NCI-H2171 treated with DMSO at 0.1 percent for 48 hours (cell line): ENCODE measurements at regions not wholly inside any gene's neighbourhood (a gene's known extent, or its start where the extent isn't known, plus 50 kb on each side); places are given as distances from the start of the nearest gene placed in this dataset.

Experiments
- DNase-seq: peaks from one replicate; lab custom pipeline; 2025; lab: John Stamatoyannopoulos, UW

GRCh38 chr17:63132459-63132911 is 166.4 kb downstream of the TANC2 start:
- DNase-seq = no peak

DNA sequence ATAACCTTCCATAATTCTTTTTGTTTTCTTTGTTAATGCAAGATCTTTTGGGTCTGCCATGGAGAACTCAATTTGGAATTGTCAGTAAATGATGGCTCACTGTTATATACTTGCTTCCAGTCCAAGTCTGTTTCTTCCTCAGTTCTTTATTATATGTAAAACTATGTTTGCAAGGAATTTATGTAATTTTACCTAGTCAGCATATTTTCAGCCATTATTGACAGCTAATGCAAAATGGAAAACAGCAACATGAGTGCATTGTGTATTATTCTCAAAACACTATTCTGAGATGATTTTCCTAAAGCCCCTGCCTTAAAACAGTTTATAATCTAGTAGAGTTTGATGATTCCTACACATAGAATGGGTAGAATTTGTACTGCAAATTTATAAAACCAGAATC is 167.5 kb downstream of the TANC2 start:
- DNase-seq = no peak

GRCh38 chr17:63134867-63135266 is 168.8 kb downstream of the TANC2 start:
- DNase-seq = no peak

GRCh38 chr17:63136369-63137012 is 170.5 kb downstream of the TANC2 start:
- DNase-seq = peak; percentile 71

DNA sequence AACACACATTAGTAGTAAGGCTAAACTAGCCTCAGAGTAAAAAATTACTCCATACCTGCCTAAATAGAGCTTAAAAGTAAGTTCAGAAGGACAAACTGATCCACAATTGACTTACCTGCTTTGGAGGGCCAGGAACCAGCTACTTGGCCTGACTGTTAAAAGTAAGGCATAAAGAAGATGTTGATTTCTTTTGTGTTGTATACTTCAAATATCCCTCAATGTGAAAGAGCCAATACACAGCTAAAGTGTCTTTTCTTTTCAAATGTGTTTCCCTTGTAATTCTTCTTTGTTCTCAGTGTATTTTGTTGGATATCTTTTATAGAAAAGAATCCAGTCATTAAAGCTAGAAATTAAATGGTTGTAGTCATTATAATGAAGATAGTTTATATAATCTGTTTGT is 171.1 kb downstream of the TANC2 start:
- DNase-seq = no peak

- DNase-seq = no peak
Measured at GRCh38 chr17:63138713-63139112, 172.7 kb downstream of the TANC2 start.

DNA sequence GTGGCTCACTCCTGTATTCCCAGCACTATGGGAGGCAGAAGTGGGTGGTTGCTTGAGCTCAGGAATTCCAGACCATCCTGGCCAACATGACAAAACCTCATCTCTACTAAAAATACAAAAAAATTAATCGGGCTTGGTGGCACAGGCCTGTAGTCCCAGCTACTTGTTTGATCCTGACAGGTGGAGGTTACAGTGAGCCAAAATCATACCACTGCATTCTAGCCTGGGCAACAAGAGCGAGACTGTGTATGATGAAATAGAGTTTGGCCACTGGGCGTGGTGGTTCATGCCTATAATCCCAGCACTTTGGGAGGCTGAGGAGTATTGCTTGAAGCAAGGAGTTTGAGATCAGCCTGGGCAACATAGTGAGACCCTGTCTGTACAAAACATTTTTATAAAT is 173.3 kb downstream of the TANC2 start:
- DNase-seq = no peak

DNA sequence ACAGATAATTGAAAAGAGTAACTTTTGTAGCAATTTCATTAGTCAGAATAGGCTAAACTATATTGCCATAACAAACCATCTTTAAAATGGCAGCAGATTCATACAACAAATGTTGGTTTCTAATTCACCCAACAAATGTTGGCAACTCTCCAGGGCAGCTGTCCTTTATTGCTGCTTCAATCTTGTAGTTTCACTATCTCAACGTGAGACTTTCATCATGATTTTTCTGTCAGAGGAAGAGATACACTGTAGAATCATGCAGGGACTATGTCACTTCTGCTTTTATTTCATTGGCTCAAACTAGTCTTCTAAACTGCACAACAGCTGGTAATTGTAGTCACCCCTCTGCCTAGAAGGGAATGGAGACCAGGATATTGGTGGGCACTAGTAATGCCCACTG is 174.2 kb downstream of the TANC2 start:
- DNase-seq = peak; percentile 38

GRCh38 chr17:63142836-63143235 is 176.8 kb downstream of the TANC2 start:
- no peak for DNase-seq

DNA sequence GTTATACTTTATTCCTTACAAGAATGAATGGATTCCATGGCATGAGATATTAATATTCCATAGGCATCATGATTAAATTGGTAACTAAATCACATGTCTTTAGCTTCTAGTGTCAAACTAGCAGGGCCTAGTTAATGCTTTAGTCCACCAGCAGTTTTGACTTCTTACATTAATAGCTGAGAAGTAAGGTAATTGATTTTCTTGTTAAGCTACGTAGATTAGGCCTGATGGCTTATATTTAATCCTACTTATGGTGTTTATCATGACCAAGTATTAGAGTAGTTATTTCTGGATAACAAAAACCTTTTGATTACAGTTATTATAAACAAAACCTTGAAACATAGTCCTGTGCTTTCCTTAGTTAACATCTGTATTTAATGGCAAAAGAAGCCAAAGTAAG is 184.5 kb downstream of the TANC2 start:
- DNase-seq = peak; percentile 68

GRCh38 chr17:63150994-63151464 is 185.0 kb downstream of the TANC2 start:
- peak; percentile 97 for DNase-seq

- peak; percentile 55 for DNase-seq
Measured at GRCh38 chr17:63151941-63152523, 186.0 kb downstream of the TANC2 start.

DNA sequence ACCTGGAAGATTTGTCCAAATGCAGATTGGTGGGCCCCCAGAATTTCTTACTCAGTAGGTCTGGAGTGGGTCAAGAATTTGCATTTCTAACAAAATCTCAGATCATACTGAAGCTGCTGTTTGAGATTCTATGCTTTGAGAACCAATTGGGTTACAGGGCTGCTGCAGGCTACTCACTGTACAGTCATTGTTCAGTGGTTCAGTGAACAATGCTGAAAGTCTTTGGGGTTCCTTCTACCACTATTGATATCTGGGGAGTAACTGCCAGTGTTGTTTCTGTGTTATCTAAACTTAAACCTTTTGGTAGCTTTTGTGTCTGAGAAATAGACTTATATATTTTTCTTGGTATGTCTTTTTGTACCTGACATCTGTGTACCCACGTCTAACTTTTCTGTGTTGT is 187.5 kb downstream of the TANC2 start:
- no peak for DNase-seq

DNA sequence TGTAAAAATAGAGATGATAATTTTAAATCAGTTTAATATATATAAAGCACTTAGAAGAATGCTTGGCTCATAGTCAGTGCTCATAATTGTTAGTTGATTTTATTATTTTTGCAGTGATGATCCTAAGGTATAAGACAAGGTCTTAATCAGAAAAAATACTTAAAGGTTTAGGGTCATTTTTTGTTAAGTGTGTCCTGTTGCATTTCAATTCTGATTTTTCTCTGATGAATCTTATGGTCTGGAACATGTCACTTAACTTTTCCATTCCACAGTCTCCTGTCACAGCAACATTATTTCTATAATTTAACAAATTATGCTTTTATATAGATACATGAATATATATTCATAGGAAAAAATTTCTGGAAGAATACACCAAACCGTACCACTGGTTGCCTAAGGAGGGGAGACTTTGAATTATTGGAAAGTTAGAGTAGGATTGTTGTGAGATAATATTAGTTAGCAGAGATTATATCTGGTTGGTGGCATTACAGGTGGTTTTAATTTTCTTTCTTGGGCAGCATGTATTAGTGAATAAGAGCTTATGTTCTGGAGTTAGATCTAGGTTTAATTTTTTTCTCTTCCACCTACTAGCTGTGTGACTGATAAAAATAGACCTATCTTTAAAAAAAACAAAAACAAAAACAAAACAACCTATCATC is 188.7 kb downstream of the TANC2 start:
- no peak for DNase-seq

DNA sequence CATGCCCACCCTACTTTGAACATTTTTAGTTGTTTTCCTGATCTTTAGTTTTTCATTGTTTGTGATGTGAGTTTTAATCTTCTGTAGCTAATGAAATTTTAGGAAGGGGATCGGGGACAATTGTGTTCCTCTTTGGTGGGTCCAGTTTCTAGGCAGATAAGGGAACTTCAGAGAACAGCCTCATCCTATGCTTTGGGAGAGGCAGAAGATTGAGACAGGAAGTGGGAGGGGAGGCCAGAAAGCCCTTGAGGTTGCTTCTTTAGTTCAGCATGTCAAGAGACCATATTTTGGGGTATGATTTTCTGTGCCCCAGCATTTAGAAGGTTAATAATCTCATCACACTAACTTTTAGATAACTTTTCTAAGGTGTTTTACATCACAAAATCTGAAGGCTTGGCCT is 191.0 kb downstream of the TANC2 start:
- DNase-seq = no peak

DNA sequence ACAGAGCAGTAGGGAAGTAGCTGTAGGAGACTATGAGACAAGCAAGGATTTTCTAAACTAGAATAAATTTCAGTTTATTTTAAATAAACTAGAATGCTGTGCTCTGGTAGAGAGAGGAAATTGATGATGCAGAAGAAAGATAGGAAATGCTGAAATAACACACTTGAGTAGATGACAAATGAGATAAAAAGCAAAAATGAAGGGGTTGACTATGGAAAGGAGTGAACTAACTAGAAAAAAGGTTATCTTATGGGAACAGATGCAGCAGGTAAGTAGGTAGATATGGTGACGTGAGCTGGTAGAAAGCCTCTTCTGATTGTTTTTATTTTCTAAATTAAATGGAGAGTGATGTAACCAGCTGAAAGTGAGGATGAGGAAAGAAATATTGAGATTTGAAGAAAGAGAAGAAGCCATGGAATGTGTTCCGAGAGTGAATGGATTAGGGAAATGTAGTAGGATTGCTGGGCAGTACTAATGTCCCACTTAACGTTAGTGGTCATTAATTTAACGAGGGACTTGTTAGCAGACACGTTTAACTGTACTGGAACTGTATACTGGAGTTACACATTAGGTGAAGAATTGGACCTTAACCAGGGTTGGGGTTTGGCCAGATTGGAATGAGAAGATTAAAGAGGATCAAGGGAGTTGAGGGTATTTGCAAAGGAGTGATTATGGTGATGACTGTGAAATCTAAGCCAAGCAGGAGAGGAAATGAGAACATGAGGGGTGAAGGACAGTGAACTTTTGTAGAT is 196.5 kb downstream of the TANC2 start:
- DNase-seq = no peak

DNA sequence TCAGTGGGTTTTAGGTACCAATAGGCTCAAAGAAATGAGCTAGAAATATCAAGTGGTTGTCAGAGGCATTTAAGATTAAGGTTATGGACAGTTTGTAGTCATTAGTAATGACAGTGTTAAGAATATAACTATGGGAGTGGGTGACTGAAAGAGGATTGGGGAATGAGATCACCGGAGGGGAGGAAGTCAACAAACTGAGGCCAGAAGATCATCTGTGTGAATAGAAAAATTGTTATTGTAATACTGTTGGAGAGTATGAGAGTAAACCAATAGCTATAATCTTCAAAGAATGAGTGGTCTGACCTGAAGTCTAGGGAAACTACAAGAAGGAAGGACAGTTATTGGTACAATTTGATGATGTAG is 197.1 kb downstream of the TANC2 start:
- DNase-seq = no peak

- no peak for DNase-seq
Measured at GRCh38 chr17:63165400-63165799, 199.4 kb downstream of the TANC2 start.

- no peak for DNase-seq
Measured at GRCh38 chr17:63170795-63171194, 204.8 kb downstream of the TANC2 start.

DNA sequence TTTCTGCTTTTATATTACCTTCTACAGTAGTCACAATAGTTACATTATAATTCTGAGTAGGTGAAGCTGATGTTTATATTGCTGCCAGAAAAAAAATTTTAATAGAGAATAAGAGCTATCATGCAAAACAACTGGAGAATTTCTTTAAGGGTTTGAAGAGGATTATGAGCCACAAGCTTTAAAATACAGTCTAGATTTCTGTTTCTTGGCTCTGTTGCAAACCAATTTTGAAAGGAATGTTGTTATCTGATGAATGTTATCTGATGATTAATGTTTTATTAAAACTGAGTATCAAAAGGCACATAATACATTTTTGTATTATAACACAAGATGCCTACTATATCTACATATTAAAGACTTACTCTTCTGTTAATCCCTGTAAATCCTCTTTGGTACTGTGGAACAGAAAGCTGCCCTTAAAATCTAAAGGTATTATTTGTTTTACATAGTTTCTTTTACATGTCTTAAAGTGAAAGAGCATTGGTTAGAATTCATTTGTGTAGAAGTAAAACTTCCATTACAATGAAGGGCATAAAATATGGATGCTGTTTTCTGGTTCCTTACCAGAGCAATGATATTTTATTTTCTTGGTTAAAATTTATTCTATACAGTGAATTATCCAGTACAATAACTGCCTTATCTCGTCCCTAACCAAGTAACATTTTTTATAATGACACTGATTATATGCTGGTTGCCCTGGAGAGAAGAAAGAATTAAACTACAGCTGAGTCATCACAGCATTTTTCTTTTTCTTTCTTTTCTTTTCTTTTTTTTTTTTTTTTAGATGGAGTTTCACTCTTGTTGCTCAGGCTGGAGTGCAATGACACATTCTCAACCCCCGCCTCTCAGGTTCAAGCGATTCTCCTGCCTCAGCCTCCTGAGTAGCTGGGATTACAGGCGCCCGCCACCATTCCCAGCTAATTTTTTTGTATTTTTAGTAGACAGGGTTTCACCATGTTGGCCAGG is 205.7 kb downstream of the TANC2 start:
- no peak for DNase-seq

GRCh38 chr17:63173450-63173849 is 207.4 kb downstream of the TANC2 start:
- no peak for DNase-seq

DNA sequence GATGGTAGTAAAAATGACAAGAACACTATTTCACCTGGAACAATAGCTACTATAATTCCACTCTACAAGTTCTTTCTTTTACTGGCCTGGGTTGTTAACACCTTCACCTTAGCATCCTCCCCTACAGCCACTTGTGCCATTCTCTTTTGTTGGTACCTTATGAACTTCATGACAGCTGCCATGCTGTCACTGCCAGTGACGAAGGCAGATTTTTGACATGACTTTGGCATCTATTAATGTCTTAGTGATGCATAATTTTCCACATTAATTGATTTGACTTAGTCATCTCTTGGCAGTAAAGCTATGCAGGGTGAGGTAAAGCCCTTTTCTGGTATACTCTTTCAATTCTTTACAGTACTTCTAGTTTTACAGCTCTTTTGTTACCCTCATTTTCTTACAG is 207.9 kb downstream of the TANC2 start:
- no peak for DNase-seq
